ENCODE measurements at regions not wholly inside any gene's neighbourhood (a gene's known extent, or its start where the extent isn't known, plus 50 kb on each side); places are given as distances from the start of the nearest gene placed in this dataset.

DNA sequence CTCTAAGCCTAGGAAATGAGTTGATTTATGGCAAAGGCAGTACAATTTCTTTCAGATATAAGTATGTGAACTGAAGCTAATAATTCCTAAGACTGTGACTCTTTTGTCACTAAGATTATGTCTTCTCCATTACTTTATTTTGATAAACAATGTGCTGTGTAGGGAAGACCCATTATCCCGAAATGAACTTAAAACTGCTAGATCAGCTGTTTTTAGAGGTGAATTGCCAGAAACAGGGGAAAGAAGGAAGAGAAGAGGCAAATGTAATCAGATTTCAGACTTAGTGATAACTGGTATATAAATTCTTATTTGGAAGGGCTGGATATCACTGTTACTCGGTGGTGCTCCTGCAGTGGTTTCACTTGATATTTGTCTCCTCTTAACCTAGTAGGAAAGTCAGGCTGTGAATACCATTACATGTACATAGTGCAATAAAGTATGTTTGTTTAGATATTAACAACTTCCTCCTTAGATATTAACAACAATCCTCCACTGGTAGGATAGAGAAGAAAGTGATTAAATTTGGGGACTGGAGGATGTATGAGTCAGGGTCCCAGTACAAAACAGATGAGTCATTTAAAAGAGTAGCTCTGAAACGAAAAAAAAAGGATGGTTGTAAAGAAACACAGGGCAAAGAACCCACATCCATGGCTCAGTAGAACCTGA lies 338.5 kb upstream of the KCNH8 start:
- CTCF ChIA-PET, result no interaction called here
- intact Hi-C loops (cut with micrococcal nuclease; ENCODE audit: unreplicated experiment), result no loop called here
- POLR2A ChIA-PET, result no interaction called here

DNA sequence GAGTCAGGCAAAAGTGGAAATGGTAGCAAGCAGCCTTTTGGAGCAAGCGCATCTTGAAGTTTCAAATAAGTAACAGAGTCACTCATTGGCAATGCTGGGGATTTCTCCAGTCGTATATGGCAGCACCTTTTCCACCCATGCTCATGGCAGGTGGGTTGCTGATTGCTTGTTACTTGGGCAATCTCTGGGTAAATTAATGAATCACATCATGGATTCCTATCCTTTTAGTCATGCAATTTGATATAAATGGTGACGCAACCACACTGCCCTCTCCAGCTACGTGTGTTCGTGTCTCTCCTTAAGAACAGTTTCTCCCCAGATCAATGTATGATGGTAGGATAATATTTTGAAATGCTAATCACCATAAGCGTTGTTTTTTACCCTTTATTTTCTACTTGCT lies 339.9 kb upstream of the KCNH8 start:
- TF ChIP-seq, protein P1, sequence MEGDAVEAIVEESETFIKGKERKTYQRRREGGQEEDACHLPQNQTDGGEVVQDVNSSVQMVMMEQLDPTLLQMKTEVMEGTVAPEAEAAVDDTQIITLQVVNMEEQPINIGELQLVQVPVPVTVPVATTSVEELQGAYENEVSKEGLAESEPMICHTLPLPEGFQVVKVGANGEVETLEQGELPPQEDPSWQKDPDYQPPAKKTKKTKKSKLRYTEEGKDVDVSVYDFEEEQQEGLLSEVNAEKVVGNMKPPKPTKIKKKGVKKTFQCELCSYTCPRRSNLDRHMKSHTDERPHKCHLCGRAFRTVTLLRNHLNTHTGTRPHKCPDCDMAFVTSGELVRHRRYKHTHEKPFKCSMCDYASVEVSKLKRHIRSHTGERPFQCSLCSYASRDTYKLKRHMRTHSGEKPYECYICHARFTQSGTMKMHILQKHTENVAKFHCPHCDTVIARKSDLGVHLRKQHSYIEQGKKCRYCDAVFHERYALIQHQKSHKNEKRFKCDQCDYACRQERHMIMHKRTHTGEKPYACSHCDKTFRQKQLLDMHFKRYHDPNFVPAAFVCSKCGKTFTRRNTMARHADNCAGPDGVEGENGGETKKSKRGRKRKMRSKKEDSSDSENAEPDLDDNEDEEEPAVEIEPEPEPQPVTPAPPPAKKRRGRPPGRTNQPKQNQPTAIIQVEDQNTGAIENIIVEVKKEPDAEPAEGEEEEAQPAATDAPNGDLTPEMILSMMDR (IDR thresholded peaks at IDR 0.05; ENCODE audit: insufficient read depth in 1 of 2, low read depth in 1 of 2, low read length in 1 of 2, severe bottlenecking in 1 of 2, unreplicated experiment in 1 of 2), result no peak
- Histone ChIP-seq H3K36me3 (ENCODE audit: control insufficient read depth, insufficient read depth, low read length) (no peaks in the 10 kb centered on the region), H3K9me3 (no peaks in the 10 kb centered on the region), H3K27me3 (replicated peaks; ENCODE audit: control insufficient read depth, insufficient read depth, low read length) (no peaks in the 10 kb centered on the region), H3K4me3 (ENCODE audit: low read depth, low read length) (no peak overlapping the region), H3K4me1 (no peaks in the 10 kb centered on the region)
- Mint-ChIP-seq H3K27me3 (ENCODE audit: insufficient read depth, unreplicated experiment) (no peaks in the 10 kb centered on the region), H3K27ac (ENCODE audit: unreplicated experiment) (no peak overlapping the region), H3K4me1 (ENCODE audit: low read depth, unreplicated experiment) (peaks cover 4% of the 10 kb centered on the region), H3K36me3 (ENCODE audit: insufficient read depth, unreplicated experiment) (no peaks in the 10 kb centered on the region), H3K9me3 (ENCODE audit: unreplicated experiment) (no peaks in the 10 kb centered on the region), H3K4me3 (ENCODE audit: unreplicated experiment) (no peak overlapping the region)
- CTCF ChIA-PET, result no interaction called here
- DNase-seq, result no peak
- intact Hi-C loops (cut with micrococcal nuclease; ENCODE audit: unreplicated experiment), result no loop called here
- no TSS peak for BruUV-seq (replicated peaks)
- POLR2A ChIA-PET, result no interaction called here

More for the DNA sequence above, 338.5 kb upstream of the KCNH8 start:
- H3K9me3 Mint-ChIP-seq (ENCODE audit: unreplicated experiment), result no peaks in the 10 kb centered on the region
- H3K4me3 Mint-ChIP-seq (ENCODE audit: unreplicated experiment), result no peak overlapping the region
- TF ChIP-seq, protein P1 (IDR thresholded peaks at IDR 0.05; ENCODE audit: insufficient read depth in 1 of 2, low read depth in 1 of 2, low read length in 1 of 2, severe bottlenecking in 1 of 2, unreplicated experiment in 1 of 2), result no peak
- no peak overlapping the region for H3K27ac Mint-ChIP-seq (ENCODE audit: unreplicated experiment)
- no peaks in the 10 kb centered on the region for H3K27me3 ChIP-seq (replicated peaks; ENCODE audit: control insufficient read depth, insufficient read depth, low read length)
- no peak overlapping the region for H3K4me3 ChIP-seq (ENCODE audit: low read depth, low read length)
- no TSS peak for BruUV-seq (replicated peaks)
- H3K9me3 ChIP-seq, result no peaks in the 10 kb centered on the region
- DNase-seq, result no peak
- H3K27me3 Mint-ChIP-seq (ENCODE audit: insufficient read depth, unreplicated experiment), result no peaks in the 10 kb centered on the region
- H3K4me1 Mint-ChIP-seq (ENCODE audit: low read depth, unreplicated experiment), result peaks cover 4% of the 10 kb centered on the region
- H3K36me3 Mint-ChIP-seq (ENCODE audit: insufficient read depth, unreplicated experiment), result no peaks in the 10 kb centered on the region
- H3K36me3 ChIP-seq (ENCODE audit: control insufficient read depth, insufficient read depth, low read length), result no peaks in the 10 kb centered on the region
- no peaks in the 10 kb centered on the region for H3K4me1 ChIP-seq

- Histone ChIP-seq H3K4me3 (ENCODE audit: low read depth, low read length) (no peak overlapping the region), H3K4me1 (no peaks in the 10 kb centered on the region), H3K9me3 (no peaks in the 10 kb centered on the region), H3K27me3 (replicated peaks; ENCODE audit: control insufficient read depth, insufficient read depth, low read length) (no peaks in the 10 kb centered on the region), H3K36me3 (ENCODE audit: control insufficient read depth, insufficient read depth, low read length) (no peaks in the 10 kb centered on the region)
- no peaks in the 10 kb centered on the region for H3K27me3 Mint-ChIP-seq (ENCODE audit: insufficient read depth, unreplicated experiment)
- H3K4me3 Mint-ChIP-seq (ENCODE audit: unreplicated experiment), result no peak overlapping the region
- H3K27ac Mint-ChIP-seq (ENCODE audit: unreplicated experiment), result no peak overlapping the region
- H3K9me3 Mint-ChIP-seq (ENCODE audit: unreplicated experiment), result no peaks in the 10 kb centered on the region
- no TSS peak for BruUV-seq (replicated peaks)
- intact Hi-C loops (cut with micrococcal nuclease; ENCODE audit: unreplicated experiment), result no loop called here
- H3K4me1 Mint-ChIP-seq (ENCODE audit: low read depth, unreplicated experiment), result peaks cover 4% of the 10 kb centered on the region
- TF ChIP-seq, protein P1 (IDR thresholded peaks at IDR 0.05; ENCODE audit: insufficient read depth in 1 of 2, low read depth in 1 of 2, low read length in 1 of 2, severe bottlenecking in 1 of 2, unreplicated experiment in 1 of 2), result no peak
- no peaks in the 10 kb centered on the region for H3K36me3 Mint-ChIP-seq (ENCODE audit: insufficient read depth, unreplicated experiment)
- ChIA-PET POLR2A (no interaction called here), CTCF (no interaction called here)
- no peak for DNase-seq
Measured at GRCh38 chr3:18807593-18807992, 340.7 kb upstream of the KCNH8 start.

All from Caco-2 (cell line).